Middle frontal gyrus (tissue), 1 donor: ENCODE measurements at regions not wholly inside any gene's neighbourhood (a gene's known extent, or its start where the extent isn't known, plus 50 kb on each side); places are given as distances from the start of the nearest gene placed in this dataset.
"Not testable (repeated sequence)": the region's sequence is repeated elsewhere in the genome, so short reads cannot be mapped to it uniquely, and the experiment has no call there.

ENCODE experiments used
- DNase-seq: peaks from one replicate; pipeline ENCODE4 v3.0.0-alpha.2; 2015; ENCODE audit warnings: low spot score; ENCODE audit errors: extremely low spot score

DNA sequence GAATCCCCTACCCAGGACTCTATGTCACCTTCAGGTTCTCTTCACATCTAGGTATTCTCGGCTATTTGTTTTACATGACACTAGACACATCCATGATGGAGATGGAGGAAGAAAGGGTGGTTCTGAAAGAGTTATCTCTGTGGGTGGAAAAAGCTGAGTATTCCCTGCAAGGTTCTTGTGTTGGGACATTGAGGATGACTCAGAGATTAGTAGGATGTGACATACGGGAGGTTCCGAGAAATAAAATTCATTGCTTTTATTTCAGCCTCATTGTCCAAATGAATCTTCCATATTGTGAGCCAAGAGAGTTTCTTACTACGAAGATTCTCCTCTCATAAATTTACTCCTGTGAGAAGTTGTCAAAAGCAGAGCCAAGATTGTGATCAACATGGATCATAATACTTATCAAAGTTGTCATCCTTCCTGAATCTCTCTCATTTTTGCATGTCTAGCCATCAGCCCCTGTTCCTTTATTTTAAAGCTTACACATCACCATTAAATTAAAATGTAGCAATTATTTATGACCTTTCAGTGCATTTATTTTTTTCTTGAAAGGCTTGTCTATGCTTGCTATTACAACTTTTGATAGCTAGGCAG, 370.0 kb downstream of the PSAT1 start:
- no peak for DNase-seq

DNA sequence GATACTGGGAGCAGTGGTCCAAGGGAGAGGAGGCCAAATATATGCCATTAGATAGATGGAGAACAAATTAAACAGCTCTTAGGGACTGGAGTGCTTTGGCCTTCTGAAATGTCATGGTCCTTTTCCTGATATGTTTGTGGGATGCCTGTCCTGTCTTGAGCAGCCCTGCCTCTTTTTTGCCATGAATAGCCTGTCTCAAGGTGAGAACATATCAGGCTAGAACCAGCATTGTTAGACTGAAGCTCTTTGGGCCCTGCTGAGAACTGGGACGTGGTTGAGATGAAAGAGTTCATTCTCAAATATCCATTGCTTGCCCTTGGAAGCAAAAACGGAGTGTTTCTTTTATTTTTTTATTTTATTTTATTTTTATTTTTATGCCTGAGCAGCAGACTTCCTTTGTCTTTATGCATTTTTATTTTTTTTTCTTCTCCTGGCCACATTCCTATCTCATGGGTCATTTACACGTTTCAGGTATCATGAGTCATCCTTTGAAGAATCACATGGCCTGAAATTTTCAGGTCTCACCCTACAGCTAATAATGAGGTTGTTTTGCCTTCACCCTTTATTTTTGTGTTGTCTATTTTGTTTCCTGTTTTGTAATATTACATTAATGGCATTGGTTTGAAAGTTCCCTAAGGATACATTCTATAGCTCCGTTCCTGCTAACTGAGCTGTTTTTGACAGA, 371.4 kb downstream of the PSAT1 start:
- no peak for DNase-seq

DNA sequence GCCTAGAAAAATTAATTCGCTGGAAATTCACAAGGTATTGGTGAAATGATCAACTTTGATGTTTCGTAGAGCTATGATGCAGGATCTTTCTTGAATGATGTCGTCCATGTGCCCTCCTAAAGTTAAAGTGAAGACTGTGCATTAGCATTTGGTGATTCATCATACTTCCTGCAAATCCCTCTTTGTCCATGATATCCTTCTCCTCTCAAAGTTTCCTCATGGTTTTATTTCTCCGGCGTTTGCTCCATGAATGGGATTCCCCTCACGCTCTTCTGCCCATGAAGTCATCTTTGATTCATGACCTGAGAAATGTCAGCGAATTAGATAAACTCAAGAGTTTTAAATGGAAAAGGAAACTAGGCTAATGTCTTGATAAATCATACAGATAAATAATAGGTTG, 372.7 kb downstream of the PSAT1 start:
- no peak for DNase-seq

DNA sequence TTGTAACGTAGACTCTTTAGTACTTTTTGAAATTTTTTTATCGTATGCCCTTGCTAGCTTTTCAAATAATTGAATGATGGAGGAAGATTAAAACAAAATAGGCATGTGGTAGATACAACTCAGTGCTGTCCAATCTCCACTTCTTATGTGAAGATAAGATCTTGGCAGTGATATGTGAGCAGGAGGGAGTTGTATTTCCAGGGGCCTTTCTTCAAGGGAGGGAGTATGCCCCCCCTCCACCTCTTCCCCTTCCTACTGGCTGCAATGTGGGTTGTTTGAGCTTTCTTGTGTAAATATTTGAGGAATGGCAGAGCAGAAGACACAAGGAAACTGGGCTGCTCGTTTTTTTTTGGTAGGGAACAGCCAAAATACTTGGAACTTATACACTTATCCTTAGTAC, 374.9 kb downstream of the PSAT1 start:
- no peak for DNase-seq

DNA sequence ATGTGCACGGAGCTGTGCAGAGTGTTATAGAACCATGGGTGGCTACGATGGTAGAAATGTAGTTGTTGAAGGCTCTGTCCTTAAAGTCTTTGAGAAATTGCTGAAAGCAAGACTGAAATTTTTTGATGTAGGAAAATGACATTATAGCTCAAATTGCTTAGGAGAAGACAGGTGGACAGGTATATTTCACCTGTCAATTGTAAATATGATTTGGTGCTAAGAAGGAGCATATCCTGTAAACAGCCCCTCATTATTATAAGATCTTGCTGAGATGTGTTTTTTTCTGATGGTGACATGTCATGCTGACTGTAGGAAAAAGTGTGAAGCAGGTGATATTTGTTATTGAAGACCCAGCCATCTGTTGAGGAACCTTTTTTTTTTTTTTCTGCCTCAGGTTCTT, 377.9 kb downstream of the PSAT1 start:
- DNase-seq, result no peak

DNA sequence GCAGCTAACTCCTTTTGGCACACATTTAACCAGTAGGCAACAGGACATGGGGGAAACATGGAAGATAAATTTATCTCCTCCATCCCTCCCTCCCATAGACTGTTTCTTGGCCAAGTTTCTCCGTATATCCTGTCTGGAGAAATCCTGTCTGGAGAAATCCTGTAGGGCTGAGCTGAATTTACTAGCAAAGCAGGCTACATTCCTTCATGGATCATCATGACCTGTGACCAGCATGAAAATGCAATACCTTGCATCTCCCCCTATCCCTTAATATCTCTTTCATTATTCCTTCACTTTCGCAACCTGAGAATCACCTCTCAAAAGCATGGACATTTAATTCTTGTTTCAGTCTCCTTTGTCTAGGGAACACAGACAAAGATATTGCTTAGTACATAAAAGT, 379.1 kb downstream of the PSAT1 start:
- no peak for DNase-seq

DNA sequence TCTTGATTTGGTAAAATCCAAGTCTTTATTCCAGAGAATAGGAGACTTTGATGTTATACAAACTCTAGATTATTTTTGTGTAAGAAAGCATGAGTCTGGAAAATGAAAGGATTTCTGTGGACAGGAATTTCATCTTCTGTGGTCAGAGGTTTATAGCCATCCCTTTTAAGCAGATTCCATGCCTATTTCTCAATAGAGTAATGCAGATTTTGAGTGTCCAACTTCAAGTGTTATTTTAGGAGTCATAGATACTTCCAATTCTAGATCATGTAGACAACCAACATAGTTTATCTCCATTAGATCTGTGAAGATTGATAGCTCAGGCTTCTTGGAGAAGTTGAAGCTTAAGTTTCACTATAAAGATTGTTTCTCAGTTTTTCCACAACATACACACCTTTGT, 379.7 kb downstream of the PSAT1 start:
- DNase-seq, result no peak

DNA sequence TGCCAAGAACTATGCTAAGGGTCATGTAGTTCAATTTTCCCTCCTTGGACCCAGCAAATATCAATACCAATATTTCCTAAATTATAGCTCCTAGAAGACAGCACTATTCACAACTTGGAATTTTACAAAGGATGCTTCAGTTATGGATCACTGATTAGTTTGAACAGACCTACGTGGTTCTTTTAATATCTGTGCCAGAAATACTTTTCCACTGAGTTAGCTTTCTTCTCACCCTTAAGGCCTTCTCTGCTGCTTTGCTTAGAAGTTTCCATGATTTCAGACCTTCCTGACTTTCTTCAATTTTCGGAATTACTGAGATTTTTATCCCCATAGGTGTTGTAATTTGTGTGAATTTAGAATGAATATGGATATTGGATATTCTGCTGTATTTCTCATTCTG, 380.4 kb downstream of the PSAT1 start:
- no peak for DNase-seq

DNA sequence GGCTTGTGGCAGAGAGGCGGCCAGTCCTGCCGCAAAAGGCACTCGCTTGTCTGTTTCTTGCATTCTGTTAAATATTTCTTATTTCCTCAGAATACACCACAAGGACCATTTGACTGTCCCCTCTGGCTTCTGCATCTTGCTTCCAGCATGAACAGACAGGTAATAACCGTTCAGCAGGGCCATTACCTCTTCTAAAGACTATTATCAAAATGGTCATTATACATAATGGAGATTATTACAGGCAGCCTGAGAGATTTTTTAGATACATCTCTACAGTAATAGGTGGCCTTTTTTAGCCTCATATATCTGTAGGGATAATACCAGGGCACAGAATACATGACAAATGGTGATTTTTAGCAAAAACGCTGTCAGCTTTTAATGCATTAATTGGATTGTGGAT, 382.0 kb downstream of the PSAT1 start:
- no peak for DNase-seq

DNA sequence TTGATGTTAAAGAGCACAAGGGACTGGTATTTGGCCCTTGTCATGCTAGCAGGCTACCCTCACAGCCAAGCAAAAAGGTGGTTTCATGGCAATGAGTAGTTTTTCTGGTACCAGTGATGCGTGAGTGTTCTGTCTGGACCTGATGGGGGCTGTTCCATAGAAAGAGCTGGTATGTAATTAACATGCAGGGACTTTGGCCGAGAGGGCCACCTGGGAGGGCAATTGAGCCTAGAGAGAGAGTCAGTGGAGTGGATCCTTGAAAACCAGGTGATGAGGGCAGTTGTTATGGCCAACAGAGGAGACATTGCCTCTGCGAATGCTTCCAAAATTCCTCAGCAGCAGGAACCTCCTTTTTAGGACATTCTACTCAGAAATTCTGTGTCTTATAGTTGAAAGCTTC, 383.3 kb downstream of the PSAT1 start:
- DNase-seq, result no peak

DNA sequence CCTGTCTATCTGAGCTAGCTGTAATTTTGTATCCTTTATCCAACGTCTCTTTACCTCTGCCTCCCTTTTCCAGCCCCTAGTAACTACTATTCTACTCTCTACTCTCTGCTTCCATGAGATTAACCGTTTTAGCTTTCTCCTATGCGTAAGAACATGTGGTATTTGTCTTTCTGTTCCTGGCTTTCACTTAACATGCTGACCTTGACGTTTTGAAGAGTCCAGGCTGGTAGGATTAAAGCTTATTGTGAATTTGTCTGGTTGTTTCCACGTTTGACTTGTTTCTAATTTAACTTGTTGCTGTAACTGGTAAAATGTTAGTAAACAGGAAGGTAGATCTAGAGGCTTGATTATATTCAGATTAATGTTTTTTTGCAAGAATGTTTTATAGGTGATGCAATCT, 385.3 kb downstream of the PSAT1 start:
- no peak for DNase-seq

DNA sequence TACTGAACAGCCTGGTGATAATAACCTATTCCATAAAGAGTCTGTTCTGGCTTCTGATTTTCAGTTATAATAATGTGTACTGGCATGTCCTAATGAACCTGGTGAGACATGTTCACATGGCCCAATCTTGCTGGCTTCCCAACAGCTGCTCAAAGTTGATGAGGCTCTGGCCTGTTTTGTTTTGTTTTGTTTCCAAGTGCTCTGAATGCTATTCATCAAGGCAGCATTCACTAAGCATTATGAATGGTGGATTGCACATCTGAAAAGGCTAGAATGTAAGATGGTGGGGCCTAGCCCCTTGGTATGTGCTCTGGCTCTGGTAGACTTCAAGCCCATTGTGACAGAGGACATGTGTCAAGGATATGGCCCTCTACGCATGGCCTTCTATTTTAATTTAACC, 388.5 kb downstream of the PSAT1 start:
- DNase-seq, result no peak

DNA sequence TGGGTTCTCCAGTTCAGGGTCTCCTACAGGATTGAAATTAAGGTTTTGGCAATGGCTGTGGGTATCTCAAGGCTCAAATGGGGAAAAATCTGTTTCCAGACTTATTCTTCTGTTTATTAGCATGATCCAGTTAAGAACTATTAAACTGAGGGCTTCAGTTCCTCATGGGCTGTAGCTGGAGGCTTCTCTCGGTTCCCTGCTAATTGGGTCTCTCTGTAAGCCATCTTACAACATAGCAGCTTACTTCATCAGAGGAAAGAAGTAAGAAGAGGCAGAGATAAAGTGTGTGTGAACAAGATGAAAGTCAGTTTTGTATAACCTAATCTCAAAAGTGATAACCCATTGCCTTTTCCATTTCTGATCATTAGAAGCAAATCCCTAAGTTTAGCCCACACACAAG, 391.9 kb downstream of the PSAT1 start:
- DNase-seq, result no peak

DNA sequence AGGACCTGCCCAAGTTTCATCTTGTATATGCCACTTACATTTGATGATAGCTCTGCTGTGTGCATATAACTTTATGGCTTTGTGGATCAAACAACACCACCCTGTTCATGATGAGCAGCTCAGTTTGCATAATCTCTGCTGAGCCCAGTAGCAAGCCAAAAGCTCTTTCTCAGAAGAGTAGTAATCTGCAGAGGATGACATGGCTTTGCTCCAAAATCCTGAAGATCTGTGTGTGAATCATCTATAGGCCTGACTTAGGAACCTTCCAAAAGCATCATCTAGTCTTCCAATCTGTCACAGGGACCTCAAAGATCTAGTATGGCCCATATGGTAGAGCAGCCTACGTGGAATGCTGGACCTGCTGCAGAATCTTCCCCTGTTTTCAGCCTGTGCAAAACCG, 394.6 kb downstream of the PSAT1 start:
- no peak for DNase-seq

DNA sequence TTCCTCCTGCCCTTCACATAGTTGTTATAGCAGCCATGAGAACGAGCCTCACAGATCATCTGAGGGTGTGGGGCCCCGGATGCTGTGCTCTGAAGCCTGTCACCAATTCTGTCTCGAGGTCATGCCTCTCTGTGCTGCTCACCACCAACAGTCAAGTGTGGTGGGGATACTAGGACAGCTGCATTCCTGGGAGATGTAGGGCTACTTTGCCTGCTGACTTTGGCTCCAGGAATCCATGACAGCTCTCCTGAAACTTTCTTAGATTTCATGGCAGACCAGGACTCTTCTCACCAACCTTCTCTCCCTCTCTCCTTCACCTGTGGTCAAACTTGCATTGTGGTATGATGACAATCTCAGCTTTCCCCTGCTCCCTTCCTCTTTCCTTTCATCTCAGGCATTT, 395.9 kb downstream of the PSAT1 start:
- DNase-seq, result no peak

DNA sequence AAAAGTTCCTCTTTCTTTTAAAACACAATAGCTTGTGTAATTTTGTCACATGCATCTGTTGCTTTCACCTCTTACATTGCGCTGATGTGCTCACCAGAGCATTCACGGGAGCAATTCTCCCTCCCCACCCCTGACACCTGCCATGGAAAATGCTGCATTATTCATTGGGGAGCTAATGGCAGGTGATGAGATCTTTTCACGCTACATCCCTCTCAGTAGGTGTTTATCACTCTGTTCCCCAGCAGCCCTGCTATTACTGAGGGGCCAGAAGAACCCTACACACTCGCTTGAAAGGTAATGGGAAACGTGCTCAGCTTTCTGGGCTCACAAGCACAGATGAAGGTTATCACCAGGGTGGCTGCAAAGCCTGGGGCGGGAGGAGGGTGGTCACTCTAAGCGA, 398.0 kb downstream of the PSAT1 start:
- no peak for DNase-seq

DNA sequence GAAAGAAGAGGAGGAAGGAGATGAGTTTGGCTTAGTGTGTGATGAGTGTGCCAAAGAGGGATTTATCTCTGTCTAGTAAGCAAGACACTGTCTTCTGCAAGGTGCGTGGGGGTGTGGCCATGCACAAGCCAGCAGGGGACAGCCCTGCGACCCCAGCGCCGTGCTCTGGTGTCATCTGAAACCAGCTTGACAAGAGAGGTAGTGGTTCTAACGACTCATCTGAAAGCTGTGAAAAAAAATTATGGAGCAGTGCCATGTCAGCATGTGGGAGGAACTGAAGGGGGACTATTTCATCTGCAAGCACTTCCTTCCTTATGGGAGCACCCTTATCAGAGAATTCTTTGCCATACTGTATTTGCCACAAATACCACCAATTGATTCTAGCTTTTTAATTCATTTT, 398.6 kb downstream of the PSAT1 start:
- DNase-seq, result no peak

DNA sequence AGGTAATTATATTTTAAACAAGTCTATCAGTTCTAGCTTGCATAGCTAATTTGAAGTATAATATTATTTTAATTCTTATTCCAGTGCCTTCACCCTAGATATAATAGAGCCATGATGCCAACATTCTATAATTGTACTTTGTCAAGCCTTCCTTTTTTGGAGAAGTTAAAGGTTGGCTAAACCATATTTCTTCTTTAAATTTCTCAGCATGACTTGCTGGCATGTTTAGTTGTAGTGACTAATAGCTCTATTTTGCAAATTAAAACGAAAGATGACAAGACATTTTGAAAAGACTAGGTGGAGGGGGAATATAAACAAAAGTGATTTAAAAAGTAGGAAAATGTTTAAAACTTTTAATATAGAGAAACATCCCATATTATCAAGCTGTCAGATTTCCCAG, 400.7 kb downstream of the PSAT1 start:
- no peak for DNase-seq

DNA sequence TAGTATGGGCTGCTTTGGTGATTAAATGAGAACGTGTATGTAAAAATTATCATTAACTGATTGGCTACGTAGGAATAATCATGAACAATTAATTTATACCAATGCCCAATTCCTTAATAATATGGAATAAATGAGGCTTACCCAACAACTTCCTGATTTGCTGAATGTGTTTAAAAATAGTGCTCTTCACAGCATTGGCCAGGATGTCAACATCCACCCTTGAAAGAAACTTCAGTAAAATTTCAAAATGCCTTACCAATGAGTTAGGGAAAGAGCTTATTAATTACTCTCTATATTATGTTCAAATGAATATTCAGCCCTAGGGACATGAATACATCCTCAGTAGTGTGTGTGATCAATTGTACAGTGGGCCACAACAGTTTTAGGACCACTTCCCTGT, 401.4 kb downstream of the PSAT1 start:
- DNase-seq, result no peak

DNA sequence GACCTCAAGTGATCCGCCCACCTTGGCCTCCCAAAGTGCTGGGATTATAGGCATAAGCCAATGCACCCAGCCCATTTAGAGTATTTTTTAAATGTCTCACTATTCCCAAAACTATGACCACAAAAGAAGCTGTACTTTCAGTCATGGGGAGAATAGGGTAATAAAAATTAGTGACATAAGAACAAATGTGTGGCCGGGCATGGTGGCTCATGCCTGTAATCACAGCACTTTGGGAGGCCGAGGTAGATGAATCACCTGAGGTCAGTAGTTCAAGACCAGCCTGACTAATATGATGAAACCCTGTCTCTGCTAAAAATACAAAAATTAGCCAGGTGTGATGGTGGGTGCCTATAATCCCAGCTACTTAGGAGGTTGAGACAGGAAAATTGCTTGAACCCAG, 402.3 kb downstream of the PSAT1 start:
- DNase-seq, result not testable (repeated sequence)

DNA sequence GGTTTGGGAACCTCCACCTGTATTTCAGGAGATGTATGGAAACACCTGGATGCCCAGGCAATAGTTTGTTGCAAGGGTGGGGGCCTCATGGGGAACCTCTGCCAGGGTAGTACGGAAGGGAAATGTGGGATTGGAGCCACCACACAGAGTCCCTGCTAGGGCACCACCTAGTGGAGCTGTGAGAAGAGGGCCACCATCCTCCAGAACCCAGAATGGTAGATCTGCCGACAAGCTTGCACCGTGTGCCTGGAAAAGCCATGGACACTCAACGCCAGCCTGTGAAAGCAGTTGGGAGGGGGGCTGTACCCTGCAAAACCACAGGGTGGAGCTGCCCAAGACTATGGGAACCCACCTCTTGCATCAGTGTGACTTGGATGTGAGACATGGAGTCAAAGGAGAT, 407.2 kb downstream of the PSAT1 start:
- DNase-seq, result not testable (repeated sequence)

DNA sequence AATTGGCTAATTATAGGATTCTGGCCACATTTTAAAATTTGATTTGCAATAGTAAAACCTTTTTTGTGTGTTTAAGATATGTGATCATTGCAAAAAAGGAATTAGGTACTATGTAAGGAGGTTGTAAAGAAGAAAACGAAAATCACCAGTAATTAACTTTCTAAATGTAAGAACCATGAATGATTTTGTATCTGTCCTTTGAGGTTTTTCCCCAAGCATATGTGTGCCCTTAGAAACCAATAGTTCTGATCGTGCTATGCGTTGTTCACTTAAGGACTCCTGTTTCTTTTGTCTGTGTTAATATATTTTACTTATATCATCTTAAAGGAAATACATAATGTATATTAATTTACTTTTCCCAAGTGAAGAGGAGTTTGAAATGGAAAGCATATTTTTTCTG, 410.2 kb downstream of the PSAT1 start:
- DNase-seq, result no peak

DNA sequence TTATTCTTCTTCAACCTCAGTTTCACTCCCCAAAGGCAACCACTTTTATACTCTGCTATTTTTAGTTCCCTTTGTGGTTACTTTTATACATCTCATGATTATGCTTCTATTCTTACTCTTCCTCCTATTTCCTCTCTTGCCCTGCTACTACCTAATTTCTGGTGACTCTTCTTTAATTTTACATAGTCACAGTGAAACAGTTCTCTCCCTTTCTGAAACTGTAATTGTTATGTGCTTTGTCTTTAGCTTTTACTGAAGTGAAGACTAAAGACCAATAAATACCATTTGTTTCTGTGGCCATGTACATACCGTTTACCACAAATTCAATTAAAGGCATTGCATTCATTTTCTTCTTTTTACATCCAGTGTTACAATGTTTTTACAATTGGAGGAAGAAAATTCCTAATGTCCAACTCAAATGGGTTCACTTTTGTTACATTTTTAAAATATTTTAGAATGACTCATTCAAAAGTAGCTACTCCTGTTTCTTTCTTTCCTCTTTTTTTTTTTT, 410.6 kb downstream of the PSAT1 start:
- no peak for DNase-seq
